WTC11 (cell line): ENCODE measurements at regions not wholly inside any gene's neighbourhood (a gene's known extent, or its start where the extent isn't known, plus 50 kb on each side); places are given as distances from the start of the nearest gene placed in this dataset.

Experiments
- ATAC-seq: fragments of 200-7000 bp; cut with Tn5 transposase; 2 replicates; pipeline ENCODE4 v1.10.0; 2021; ENCODE audit warnings: mild to moderate bottlenecking, moderate library complexity
- CTCF ChIA-PET: fragments of 300-600 bp; sonication (Branson Sonifier 250); formaldehyde crosslinking; loops from one replicate; lab custom pipeline; 2021; ENCODE audit warnings: antibody characterized with exemption; lab: Charles Lee
- POLR2A ChIA-PET: fragments of 350-600 bp; sonication (Branson Sonifier 250); formaldehyde crosslinking; loops from one replicate; lab custom pipeline; 2021; ENCODE audit warnings: antibody characterized with exemption; lab: Charles Lee
- DNase-seq: peaks from one replicate; pipeline ENCODE4 v3.0.0; 2021; ENCODE audit warnings: low spot score
- H3K27ac Mint-ChIP-seq: 2 replicates; pipeline ENCODE4 v1.8.0; 2021; ENCODE audit warnings: mixed read lengths
- H3K27me3 Mint-ChIP-seq: 2 replicates; pipeline ENCODE4 v1.8.0; 2021; ENCODE audit warnings: low read depth, mild to moderate bottlenecking, moderate library complexity, mixed read lengths
- H3K36me3 Mint-ChIP-seq: 2 replicates; pipeline ENCODE4 v1.8.0; 2021; ENCODE audit warnings: mixed read lengths
- H3K4me1 Mint-ChIP-seq: 2 replicates; pipeline ENCODE4 v1.8.0; 2022; ENCODE audit warnings: mixed read lengths
- H3K4me3 Mint-ChIP-seq: 2 replicates; pipeline ENCODE4 v1.8.0; 2021; ENCODE audit warnings: mild to moderate bottlenecking, moderate library complexity, mixed read lengths
- H3K9me3 Mint-ChIP-seq: 2 replicates; pipeline ENCODE4 v1.8.0; 2021; ENCODE audit warnings: mixed read lengths
- CREB1 ChIP-seq: sonication (generic); formaldehyde crosslinking; IDR thresholded peaks from 2 replicates; pipeline ENCODE4 v1.8.0; 2023; ENCODE audit warnings: mild to moderate bottlenecking, missing genetic modification reagents
- FOXK1 ChIP-seq: sonication (generic); formaldehyde crosslinking; IDR thresholded peaks from 2 replicates; pipeline ENCODE4 v1.8.0; 2022; ENCODE audit warnings: mild to moderate bottlenecking, moderate library complexity, missing genetic modification reagents
- FOXP1 ChIP-seq: sonication (generic); formaldehyde crosslinking; IDR thresholded peaks from 2 replicates; pipeline ENCODE4 v1.8.0; 2022; ENCODE audit warnings: missing genetic modification reagents, mild to moderate bottlenecking, moderate library complexity, borderline replicate concordance
- GTF2I ChIP-seq: fragments of 250-450 bp; sonication (Bioruptor Pico); conservative IDR thresholded peaks from 2 replicates; pipeline ENCODE4 v1.4.0; 2021; ENCODE audit warnings: mild to moderate bottlenecking
- MAX ChIP-seq: sonication (generic); formaldehyde crosslinking; IDR thresholded peaks from 2 replicates; pipeline ENCODE4 v1.8.0; 2022; ENCODE audit warnings: mild to moderate bottlenecking, missing genetic modification reagents
- MLX ChIP-seq: sonication (generic); formaldehyde crosslinking; IDR thresholded peaks from 2 replicates; pipeline ENCODE4 v1.8.1; 2023; ENCODE audit warnings: mild to moderate bottlenecking, missing genetic modification reagents, moderate library complexity
- NR1H2 ChIP-seq: sonication (generic); formaldehyde crosslinking; IDR thresholded peaks from 2 replicates; pipeline ENCODE4 v1.9.0; 2021; ENCODE audit warnings: mild to moderate bottlenecking, moderate library complexity, missing genetic modification reagents
- PRRX2 ChIP-seq: fragments of 250-450 bp; sonication (Bioruptor Pico); IDR thresholded peaks from 2 replicates; pipeline ENCODE4 v1.8.0; 2021; ENCODE audit warnings: mild to moderate bottlenecking
- RELA ChIP-seq: sonication (generic); formaldehyde crosslinking; IDR thresholded peaks from 2 replicates; pipeline ENCODE4 v1.8.1; 2022; ENCODE audit warnings: missing genetic modification reagents, mild to moderate bottlenecking, borderline replicate concordance
- TCF7 ChIP-seq: sonication (generic); formaldehyde crosslinking; IDR thresholded peaks from 2 replicates; pipeline ENCODE4 v1.8.0; 2022; ENCODE audit warnings: mild to moderate bottlenecking, low read depth, missing genetic modification reagents, moderate library complexity
- ZNF121 ChIP-seq: sonication (generic); formaldehyde crosslinking; IDR thresholded peaks from 2 replicates; pipeline ENCODE4 v1.8.0; 2023; ENCODE audit warnings: missing genetic modification reagents
- ZNF317 ChIP-seq: sonication (generic); formaldehyde crosslinking; IDR thresholded peaks from 2 replicates; pipeline ENCODE4 v1.8.1; 2023; ENCODE audit warnings: low read depth, mild to moderate bottlenecking, moderate library complexity, missing genetic modification reagents, borderline replicate concordance
- ZNF425 ChIP-seq: fragments of 250-450 bp; sonication (Bioruptor Pico); conservative IDR thresholded peaks from 2 replicates; pipeline ENCODE4 v1.9.0; 2021; ENCODE audit warnings: mild to moderate bottlenecking
- TF ChIP-seq, protein P1 (sequence below): sonication (generic); formaldehyde crosslinking; IDR thresholded peaks from 2 replicates; pipeline ENCODE4 v1.8.0; 2022; ENCODE audit warnings: missing genetic modification reagents
- TF ChIP-seq, protein P2 (sequence below): sonication (generic); formaldehyde crosslinking; IDR thresholded peaks from 2 replicates; pipeline ENCODE4 v1.8.1; 2022; ENCODE audit warnings: mild to moderate bottlenecking, moderate library complexity, missing genetic modification reagents

- no peaks in the 10 kb centered on the region for H3K4me1 Mint-ChIP-seq
- H3K9me3 Mint-ChIP-seq, result peaks cover 19% of the 10 kb centered on the region
- DNase-seq, result no peak
- no peaks in the 10 kb centered on the region for H3K27me3 Mint-ChIP-seq
- ChIA-PET CTCF (no interaction called here), POLR2A (no interaction called here)
- no peak overlapping the region for H3K27ac Mint-ChIP-seq
- H3K4me3 Mint-ChIP-seq, result no peak overlapping the region
- peaks cover 2% of the 10 kb centered on the region; the same call in 1 of the 2 replicates for H3K36me3 Mint-ChIP-seq
- ATAC-seq, result no peak
- no peak for TF ChIP-seq MAX (CRISPR knock-in tag)
Observed at GRCh38 chr2:138101718-138102117, 137.4 kb downstream of the HNMT start.

DNA sequence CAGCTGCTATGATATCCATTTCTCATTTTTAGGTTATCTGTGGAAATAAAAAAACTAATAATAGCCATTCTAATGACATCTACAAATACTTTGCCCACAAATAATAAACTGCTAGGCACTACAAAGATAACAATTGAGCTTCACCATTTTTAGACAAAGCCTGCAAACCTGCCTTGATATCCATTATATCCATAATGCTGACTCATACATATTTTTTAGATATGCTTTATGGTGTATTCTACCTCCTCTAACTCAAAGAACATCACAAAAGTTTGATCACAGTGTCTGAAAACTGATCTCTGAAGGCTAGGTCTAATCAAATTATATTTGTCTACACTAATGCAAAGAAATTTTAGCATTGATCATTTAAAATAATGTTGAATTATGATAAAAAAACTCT, 138.4 kb downstream of the HNMT start:
- Mint-ChIP-seq H3K4me1 (no peaks in the 10 kb centered on the region), H3K27me3 (no peaks in the 10 kb centered on the region)
- TF ChIP-seq CREB1 (CRISPR knock-in tag) (no peak), ZNF425 (CRISPR knock-in tag) (no peak)
- TF ChIP-seq, protein P1, sequence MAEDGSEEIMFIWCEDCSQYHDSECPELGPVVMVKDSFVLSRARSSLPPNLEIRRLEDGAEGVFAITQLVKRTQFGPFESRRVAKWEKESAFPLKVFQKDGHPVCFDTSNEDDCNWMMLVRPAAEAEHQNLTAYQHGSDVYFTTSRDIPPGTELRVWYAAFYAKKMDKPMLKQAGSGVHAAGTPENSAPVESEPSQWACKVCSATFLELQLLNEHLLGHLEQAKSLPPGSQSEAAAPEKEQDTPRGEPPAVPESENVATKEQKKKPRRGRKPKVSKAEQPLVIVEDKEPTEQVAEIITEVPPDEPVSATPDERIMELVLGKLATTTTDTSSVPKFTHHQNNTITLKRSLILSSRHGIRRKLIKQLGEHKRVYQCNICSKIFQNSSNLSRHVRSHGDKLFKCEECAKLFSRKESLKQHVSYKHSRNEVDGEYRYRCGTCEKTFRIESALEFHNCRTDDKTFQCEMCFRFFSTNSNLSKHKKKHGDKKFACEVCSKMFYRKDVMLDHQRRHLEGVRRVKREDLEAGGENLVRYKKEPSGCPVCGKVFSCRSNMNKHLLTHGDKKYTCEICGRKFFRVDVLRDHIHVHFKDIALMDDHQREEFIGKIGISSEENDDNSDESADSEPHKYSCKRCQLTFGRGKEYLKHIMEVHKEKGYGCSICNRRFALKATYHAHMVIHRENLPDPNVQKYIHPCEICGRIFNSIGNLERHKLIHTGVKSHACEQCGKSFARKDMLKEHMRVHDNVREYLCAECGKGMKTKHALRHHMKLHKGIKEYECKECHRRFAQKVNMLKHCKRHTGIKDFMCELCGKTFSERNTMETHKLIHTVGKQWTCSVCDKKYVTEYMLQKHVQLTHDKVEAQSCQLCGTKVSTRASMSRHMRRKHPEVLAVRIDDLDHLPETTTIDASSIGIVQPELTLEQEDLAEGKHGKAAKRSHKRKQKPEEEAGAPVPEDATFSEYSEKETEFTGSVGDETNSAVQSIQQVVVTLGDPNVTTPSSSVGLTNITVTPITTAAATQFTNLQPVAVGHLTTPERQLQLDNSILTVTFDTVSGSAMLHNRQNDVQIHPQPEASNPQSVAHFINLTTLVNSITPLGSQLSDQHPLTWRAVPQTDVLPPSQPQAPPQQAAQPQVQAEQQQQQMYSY, result no peak
- TF ChIP-seq, all 79 proteins: peak for 0
- CTCF ChIA-PET, result no interaction called here
- Mint-ChIP-seq H3K27ac (no peak overlapping the region), H3K36me3 (peaks cover 2% of the 10 kb centered on the region; the same call in 1 of the 2 replicates), H3K9me3 (peaks cover 19% of the 10 kb centered on the region), H3K4me3 (no peak overlapping the region)
- ATAC-seq (no peak), DNase-seq (no peak)
- POLR2A ChIA-PET, result no interaction called here

GRCh38 chr2:138103156-138103555, 138.9 kb downstream of the HNMT start:
- no peaks in the 10 kb centered on the region for H3K27me3 Mint-ChIP-seq
- no peak for ATAC-seq
- CTCF ChIA-PET, result no interaction called here

DNA sequence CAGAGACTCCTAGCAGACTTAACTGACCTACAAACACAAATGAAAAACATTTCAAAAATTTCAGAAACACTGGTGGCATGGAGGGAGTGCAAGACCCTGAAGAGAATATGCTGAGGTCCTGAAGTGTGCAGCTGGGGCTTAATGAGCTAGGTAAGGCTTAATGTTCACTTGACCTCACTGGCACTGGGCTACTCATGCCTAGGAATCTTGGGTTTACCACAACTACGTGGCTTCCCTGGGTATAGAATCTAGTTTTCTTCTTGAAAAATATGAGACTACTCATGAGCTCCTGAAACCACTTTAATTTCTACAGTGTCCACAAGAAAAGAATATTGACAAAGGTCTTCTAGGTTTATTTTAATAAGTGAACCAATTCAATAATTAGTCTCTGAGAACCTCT, 139.8 kb downstream of the HNMT start:
- no peak overlapping the region for H3K4me3 Mint-ChIP-seq
- POLR2A ChIA-PET, result no interaction called here
- H3K27me3 Mint-ChIP-seq, result no peaks in the 10 kb centered on the region
- DNase-seq (no peak), ATAC-seq (no peak)
- TF ChIP-seq, protein P2, sequence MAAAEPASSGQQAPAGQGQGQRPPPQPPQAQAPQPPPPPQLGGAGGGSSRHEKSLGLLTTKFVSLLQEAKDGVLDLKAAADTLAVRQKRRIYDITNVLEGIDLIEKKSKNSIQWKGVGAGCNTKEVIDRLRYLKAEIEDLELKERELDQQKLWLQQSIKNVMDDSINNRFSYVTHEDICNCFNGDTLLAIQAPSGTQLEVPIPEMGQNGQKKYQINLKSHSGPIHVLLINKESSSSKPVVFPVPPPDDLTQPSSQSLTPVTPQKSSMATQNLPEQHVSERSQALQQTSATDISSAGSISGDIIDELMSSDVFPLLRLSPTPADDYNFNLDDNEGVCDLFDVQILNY (CRISPR knock-in tag), result no peak
- CTCF ChIA-PET, result no interaction called here
- H3K4me1 Mint-ChIP-seq, result no peaks in the 10 kb centered on the region
- peaks cover 2% of the 10 kb centered on the region; the same call in 1 of the 2 replicates for H3K36me3 Mint-ChIP-seq
- H3K27ac Mint-ChIP-seq, result no peak overlapping the region
- peaks cover 16% of the 10 kb centered on the region for H3K9me3 Mint-ChIP-seq

More at GRCh38 chr2:138103156-138103555, 138.9 kb downstream of the HNMT start:
- POLR2A ChIA-PET, result no interaction called here
- H3K9me3 Mint-ChIP-seq, result peaks cover 19% of the 10 kb centered on the region
- DNase-seq, result no peak
- TF ChIP-seq NR1H2 (no peak), ZNF317 (CRISPR knock-in tag) (no peak)
- TF ChIP-seq, all 79 proteins: peak for 0
- Mint-ChIP-seq H3K36me3 (peaks cover 2% of the 10 kb centered on the region; the same call in 1 of the 2 replicates), H3K4me3 (no peak overlapping the region), H3K27ac (no peak overlapping the region), H3K4me1 (no peaks in the 10 kb centered on the region)

DNA sequence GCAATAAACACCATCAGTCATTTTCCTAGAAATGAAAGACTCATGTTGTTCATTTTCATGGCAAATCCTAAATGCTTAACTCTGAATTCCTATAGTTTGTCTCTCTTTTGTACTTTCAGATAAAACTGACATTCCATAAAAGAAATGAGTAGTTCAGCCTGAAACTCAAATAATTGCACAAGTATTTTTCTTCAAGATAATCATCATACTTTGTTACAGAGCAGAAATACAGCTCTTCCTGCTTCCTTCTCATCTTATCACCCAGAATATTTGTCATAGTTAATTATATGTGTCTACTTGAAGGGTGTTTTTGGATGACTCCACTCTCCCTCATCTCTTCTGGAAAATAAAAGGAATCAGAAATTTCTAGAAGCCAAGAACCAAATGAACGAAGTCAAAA, 141.1 kb downstream of the HNMT start:
- no peaks in the 10 kb centered on the region for H3K4me1 Mint-ChIP-seq
- no peaks in the 10 kb centered on the region for H3K27me3 Mint-ChIP-seq
- H3K27ac Mint-ChIP-seq, result no peak overlapping the region
- ATAC-seq (no peak), DNase-seq (no peak)
- CTCF ChIA-PET, result no interaction called here
- H3K4me3 Mint-ChIP-seq, result no peak overlapping the region
- peaks cover 11% of the 10 kb centered on the region for H3K9me3 Mint-ChIP-seq
- POLR2A ChIA-PET, result no interaction called here
- H3K36me3 Mint-ChIP-seq, result peaks cover 2% of the 10 kb centered on the region; the same call in 1 of the 2 replicates
- TF ChIP-seq FOXP1 (CRISPR knock-in tag), result no peak
- TF ChIP-seq GTF2I (CRISPR knock-in tag), result no peak
- no peak for TF ChIP-seq ZNF425 (CRISPR knock-in tag)
- no peak for TF ChIP-seq FOXK1 (CRISPR knock-in tag)
- no peak for TF ChIP-seq MLX
- TF ChIP-seq TCF7 (CRISPR knock-in tag), result no peak
- TF ChIP-seq PRRX2, result no peak
- TF ChIP-seq RELA (CRISPR knock-in tag), result no peak
- no peak for TF ChIP-seq ZNF121 (CRISPR knock-in tag)
